ENCODE measurements at regions not wholly inside any gene's neighbourhood (a gene's known extent, or its start where the extent isn't known, plus 50 kb on each side); places are given as distances from the start of the nearest gene placed in this dataset.

- no peak for TF ChIP-seq TP53 (CRISPR knock-in tag; IDR thresholded peaks at IDR 0.05)
- no peak for TF ChIP-seq PHF8 (IDR thresholded peaks at IDR 0.05; ENCODE audit: borderline replicate concordance, low read depth)
- TF ChIP-seq FOXS1 (CRISPR knock-in tag; IDR thresholded peaks at IDR 0.05) = no peak
- TF ChIP-seq MAFK (IDR thresholded peaks at IDR 0.05; ENCODE audit: partially characterized antibody) = no peak
- no peak for TF ChIP-seq TFCP2L1 (CRISPR knock-in tag; IDR thresholded peaks at IDR 0.05)
- no peak for TF ChIP-seq NFE2L2 (conservative IDR thresholded peaks at IDR 0.05; ENCODE audit: low read length)
- TF ChIP-seq HOXA7 (CRISPR knock-in tag; IDR thresholded peaks at IDR 0.05) = no peak
- no peak for TF ChIP-seq ESRRA (IDR thresholded peaks at IDR 0.05; ENCODE audit: borderline replicate concordance, low read length)
- no peak for TF ChIP-seq CEBPB (IDR thresholded peaks at IDR 0.05)
- no peak for TF ChIP-seq CBX8 (IDR thresholded peaks at IDR 0.05)
Observed at GRCh38 chr7:25860275-25861163, 291.5 kb upstream of the NFE2L3 start (continued).

GRCh38 chr7:25861164-25861496 is 290.9 kb upstream of the NFE2L3 start:
- H3K4me3 ChIP-seq = no peak overlapping the region
- 0 out of 3 replicates have a peak, but pooled peaks cover 4% of the 10 kb centered on the region for H3K4me1 ChIP-seq
- ATAC-seq = no peak
- peak overlapping the region; percentile 67; the same call in 2 of the 3 replicates for H3K4me2 ChIP-seq
- CTCF ChIA-PET = no interaction called here
- FAIRE-seq = no peak
- 48% methylated on average over 7 of the region's 7 CpGs for WGBS (ENCODE audit: missing lambda C conversion rate)
- POLR2A ChIA-PET = no interaction called here
- no peak for DNase-seq (ENCODE audit: low read depth in 1 of 2, low spot score in 1 of 2)
- TF ChIP-seq HOXA7 (CRISPR knock-in tag; IDR thresholded peaks at IDR 0.05) = no peak
- TF ChIP-seq GATA3 (IDR thresholded peaks at IDR 0.05; ENCODE audit: borderline replicate concordance) = no peak
- no peak for TF ChIP-seq BCL3 (IDR thresholded peaks at IDR 0.05)
- TF ChIP-seq POLR2A (IDR thresholded peaks at IDR 0.05; ENCODE audit: low read length) = no peak
- TF ChIP-seq SREBF2 (IDR thresholded peaks at IDR 0.05) = no peak
- TF ChIP-seq NPAS2 (CRISPR knock-in tag; IDR thresholded peaks at IDR 0.05; ENCODE audit: borderline replicate concordance) = no peak
- no peak for TF ChIP-seq SMC3 (IDR thresholded peaks at IDR 0.05)
- no peak for TF ChIP-seq ZSCAN20 (CRISPR knock-in tag; IDR thresholded peaks at IDR 0.05)
- no peak for TF ChIP-seq ELK1 (IDR thresholded peaks at IDR 0.05; ENCODE audit: low read depth, low read length)
- TF ChIP-seq CHD2 (IDR thresholded peaks at IDR 0.05; ENCODE audit: low read length, partially characterized antibody) = no peak
- TF ChIP-seq KDM1A (IDR thresholded peaks at IDR 0.05; ENCODE audit: low read depth) = no peak
- H3K27ac ChIP-seq = no peak overlapping the region
- H3K9me3 ChIP-seq = no peaks in the 10 kb centered on the region

- DNase-seq (ENCODE audit: low read depth in 1 of 2, low spot score in 1 of 2) (no peak), ATAC-seq (no peak), FAIRE-seq (no peak)
- peak; percentile 91; the same call in 1 of the 2 replicates for TF ChIP-seq RNF2 (IDR thresholded peaks at IDR 0.05; ENCODE audit: borderline replicate concordance, low read depth)
- peak; percentile 42 for TF ChIP-seq CBX8 (IDR thresholded peaks at IDR 0.05)
- no peak for TF ChIP-seq CHD4 (IDR thresholded peaks at IDR 0.05; ENCODE audit: borderline replicate concordance)
- peak overlapping the region; percentile 67 for H3K4me2 ChIP-seq
- CTCF ChIA-PET = interaction anchor here (0.8 to 1.7 kb wide), 3 partner anchors 10 to 603 kb away, joined by 3 to 8 read pairs (median 3); no protein-coding TSS in a partner anchor
- H3K9me3 ChIP-seq = no peaks in the 10 kb centered on the region
- POLR2A ChIA-PET = interaction anchor here (1.2 to 1.6 kb wide), 2 partner anchors 338 to 340 kb away, joined by 4 to 5 read pairs; partner anchors contain the start of gene CBX3
- no peak overlapping the region for H3K27ac ChIP-seq
- H3K4me1 ChIP-seq = 0 out of 3 replicates have a peak, but pooled peaks cover 4% of the 10 kb centered on the region
- H3K4me3 ChIP-seq = peak overlapping the region; percentile 33
- WGBS (ENCODE audit: missing lambda C conversion rate) = 9% methylated on average over 15 of the region's 15 CpGs
Observed at GRCh38 chr7:25861601-25862260, 290.3 kb upstream of the NFE2L3 start.

Data from A549 (cell line).